Heart left ventricle (tissue), 13 donors: ENCODE measurements at regions not wholly inside any gene's neighbourhood (a gene's known extent, or its start where the extent isn't known, plus 50 kb on each side); places are given as distances from the start of the nearest gene placed in this dataset.

Experiments used
- CTCF ChIP-seq, 12 donors: fragments of 200-600 bp; sonication (generic) in 4 of 12; IDR thresholded peaks; one replicate each; pipeline versions ENCODE4 v1.5.0 to v1.8.0; 2018 to 2022; ENCODE audit warnings: antibody characterized with exemption in 12 of 12, mild to moderate bottlenecking in 5 of 12
- POLR2A ChIP-seq, 2 donors: fragments of 450-650 bp; IDR thresholded peaks; one replicate each; pipeline ENCODE4 v1.6.1; 2017; ENCODE audit warnings: antibody characterized with exemption in 2 of 2, mild to moderate bottlenecking in 2 of 2, moderate library complexity in 2 of 2
- donor health status: ischemic (EF 13 %, LVEDD 7.1; RV severe dilation, severe dysfunction).
- donor health status: DM: no; HTN: yes; CAD: no.
- donor health status: DM: no; HTN: no; CAD: no.
- donor health status: ischemic (EF 25% LVEDD 6.9; RV normal size, moderate dysfunction).
- donor health status: ischemic (EF 25% LVEDD 5.7; RV mildly dilated, moderate dysfunction).
- donor health status: ischemic (EF 35%, LVEDD 5.7; RV mildly dilated, moderate dysfunction).
- donor health status: nonischemic (EF 11% LVEDD 7.7; RV severe dilation, severe dysfunction).
- donor health status: DM: yes; HTN: yes; CAD: no.
- donor health status: PGD.
- donor health status: ischemic (EF 29% LVEDD 5.4; RV normal size, mild dysfunction).
- donor health status: nonischemic (EF 23%, LVEDD 6.1; RV moderate dilation, normal function).

GRCh38 chr6:166237617-166238016, 70.0 kb upstream of the TBXT start:
- TF ChIP-seq CTCF (IDR thresholded peaks at IDR 0.05) = no peak
- no peak for TF ChIP-seq POLR2A (IDR thresholded peaks at IDR 0.05)
